AG04449 (cell line): ENCODE measurements at regions not wholly inside any gene's neighbourhood (a gene's known extent, or its start where the extent isn't known, plus 50 kb on each side); places are given as distances from the start of the nearest gene placed in this dataset.

Experiments
- CTCF ChIA-PET: fragments of 350-600 bp; formaldehyde crosslinking; extraction: SDS; loops from one replicate; lab custom pipeline; 2021; ENCODE audit warnings: antibody characterized with exemption; lab: Yijun Ruan, JAX
- POLR2A ChIA-PET: fragments of 400-600, 350-600 bp; formaldehyde crosslinking; extraction: SDS; loops from one replicate; lab custom pipeline; 2020; ENCODE audit warnings: antibody characterized with exemption, inconsistent platforms; lab: Yijun Ruan, JAX
- DNase-seq: peaks from one replicate; pipeline ENCODE4 v3.0.0-alpha.2; 2010; ENCODE audit warnings: low read depth, low spot score
- H3K4me3 ChIP-seq: 2 replicates; pipeline ENCODE4 v1.5.1; 2011; ENCODE audit warnings: low read depth, mild to moderate bottlenecking, control low read depth, low read length
- TF ChIP-seq, protein P1 (sequence below): IDR thresholded peaks from one replicate; pipeline ENCODE4 v1.5.1; 2011; ENCODE audit warnings: mild to moderate bottlenecking, moderate library complexity, low read length, control low read depth, inconsistent platforms; ENCODE audit not compliant: insufficient read depth; ENCODE audit errors: missing control alignments

DNA sequence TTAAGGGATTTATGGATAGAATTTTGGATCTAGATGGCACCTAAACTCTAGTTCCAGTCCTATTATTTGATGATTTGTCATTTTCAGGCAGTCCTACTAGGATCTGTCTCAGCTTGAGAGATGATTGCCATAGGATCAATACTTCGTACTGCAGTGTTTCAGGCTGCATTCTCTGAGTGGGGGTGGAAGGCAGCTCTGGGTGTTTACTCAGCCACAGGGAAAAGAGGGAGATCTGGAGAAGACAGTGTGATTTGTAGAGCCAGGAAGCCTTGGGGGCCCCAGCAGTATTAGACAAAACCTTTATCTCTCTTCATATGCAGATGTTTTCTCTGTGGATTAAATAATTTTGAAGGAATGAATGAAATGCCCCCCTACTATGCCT lies 188.4 kb upstream of the SYNPR start:
- DNase-seq = no peak
- POLR2A ChIA-PET = no interaction called here
- TF ChIP-seq, protein P1, sequence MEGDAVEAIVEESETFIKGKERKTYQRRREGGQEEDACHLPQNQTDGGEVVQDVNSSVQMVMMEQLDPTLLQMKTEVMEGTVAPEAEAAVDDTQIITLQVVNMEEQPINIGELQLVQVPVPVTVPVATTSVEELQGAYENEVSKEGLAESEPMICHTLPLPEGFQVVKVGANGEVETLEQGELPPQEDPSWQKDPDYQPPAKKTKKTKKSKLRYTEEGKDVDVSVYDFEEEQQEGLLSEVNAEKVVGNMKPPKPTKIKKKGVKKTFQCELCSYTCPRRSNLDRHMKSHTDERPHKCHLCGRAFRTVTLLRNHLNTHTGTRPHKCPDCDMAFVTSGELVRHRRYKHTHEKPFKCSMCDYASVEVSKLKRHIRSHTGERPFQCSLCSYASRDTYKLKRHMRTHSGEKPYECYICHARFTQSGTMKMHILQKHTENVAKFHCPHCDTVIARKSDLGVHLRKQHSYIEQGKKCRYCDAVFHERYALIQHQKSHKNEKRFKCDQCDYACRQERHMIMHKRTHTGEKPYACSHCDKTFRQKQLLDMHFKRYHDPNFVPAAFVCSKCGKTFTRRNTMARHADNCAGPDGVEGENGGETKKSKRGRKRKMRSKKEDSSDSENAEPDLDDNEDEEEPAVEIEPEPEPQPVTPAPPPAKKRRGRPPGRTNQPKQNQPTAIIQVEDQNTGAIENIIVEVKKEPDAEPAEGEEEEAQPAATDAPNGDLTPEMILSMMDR = no peak
- H3K4me3 ChIP-seq = no peak overlapping the region
- CTCF ChIA-PET = no interaction called here

DNA sequence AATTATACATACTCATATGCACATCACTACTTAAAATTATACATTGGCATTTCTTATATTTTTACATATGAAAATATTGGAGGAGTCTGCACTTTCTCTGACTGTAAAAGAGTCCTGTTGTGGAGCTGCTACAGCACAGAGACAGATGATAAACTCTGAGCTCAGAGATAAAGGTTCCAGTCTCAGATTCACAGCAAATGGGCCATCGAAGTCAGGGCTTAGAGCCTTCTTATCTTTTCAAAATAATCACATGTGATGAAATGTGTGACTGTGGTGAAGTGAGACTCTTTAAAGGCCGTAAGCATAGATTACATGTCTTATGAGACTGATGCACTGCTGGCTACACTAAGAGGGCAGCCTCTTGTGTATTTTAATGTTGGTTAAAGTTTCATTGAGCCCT lies 187.5 kb upstream of the SYNPR start:
- POLR2A ChIA-PET = no interaction called here
- CTCF ChIA-PET = interaction anchor here (1.0 kb wide), 1 partner anchor 21 kb away, joined by 3 read pairs; no protein-coding TSS in a partner anchor
- DNase-seq = no peak
- H3K4me3 ChIP-seq = no peak overlapping the region
- TF ChIP-seq, protein P1 = no peak

DNA sequence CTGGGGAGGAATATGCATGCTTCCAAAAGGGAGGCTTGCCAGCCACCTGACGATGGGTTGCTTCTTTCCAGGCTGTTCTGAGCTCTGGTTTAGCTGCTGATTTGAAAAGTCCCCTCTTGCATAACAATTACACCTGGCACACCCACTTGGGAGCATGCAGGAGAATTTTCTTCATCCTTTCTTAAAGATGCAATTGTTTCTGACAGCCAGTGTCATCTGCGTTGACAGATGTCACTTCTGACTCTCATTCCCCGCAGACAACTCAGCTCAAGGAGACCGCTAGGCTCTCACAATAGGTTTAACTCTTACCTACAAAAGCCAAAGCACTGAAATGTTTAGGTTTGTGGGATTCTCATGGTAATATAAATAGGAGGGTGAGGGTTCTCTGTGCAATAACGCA lies 185.6 kb upstream of the SYNPR start:
- H3K4me3 ChIP-seq = no peak overlapping the region
- POLR2A ChIA-PET = no interaction called here
- DNase-seq = no peak
- CTCF ChIA-PET = no interaction called here
- TF ChIP-seq, protein P1 = no peak

DNA sequence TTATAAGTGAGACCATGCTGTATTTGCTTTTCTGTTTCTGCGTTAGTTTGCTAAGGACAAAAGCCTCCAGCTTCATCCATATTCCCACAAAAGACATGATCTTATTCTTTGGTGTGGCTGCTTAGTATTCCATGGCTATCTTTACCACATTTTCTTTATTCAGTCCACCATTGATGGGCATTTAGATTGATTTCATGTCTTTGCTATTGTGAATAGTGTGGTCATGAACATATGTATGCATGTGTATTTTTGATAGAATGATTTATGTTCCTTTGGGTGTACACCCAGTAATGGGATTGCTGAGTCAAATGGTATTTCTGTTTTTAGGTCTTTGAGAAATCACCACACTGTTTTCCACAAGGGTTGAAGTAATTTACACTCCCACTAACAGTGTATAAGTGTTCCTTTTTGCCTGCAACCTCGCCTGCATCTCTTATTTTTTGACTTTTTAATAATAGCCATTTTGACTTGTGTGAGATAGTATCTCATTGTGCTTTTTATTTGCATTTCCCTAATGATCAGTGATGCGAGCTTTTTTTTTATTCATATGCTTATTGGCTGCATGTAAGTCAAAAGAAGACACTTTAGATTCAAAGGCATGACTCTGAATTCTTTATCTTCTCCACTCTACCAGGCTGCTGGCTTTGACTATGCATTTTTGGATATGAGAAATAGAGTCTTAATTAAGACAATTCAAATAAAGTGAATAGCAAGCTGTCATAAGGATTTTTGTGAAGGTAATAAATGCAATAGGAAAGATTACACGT lies 183.3 kb upstream of the SYNPR start:
- H3K4me3 ChIP-seq = no peak overlapping the region
- CTCF ChIA-PET = no interaction called here
- TF ChIP-seq, protein P1 = no peak
- POLR2A ChIA-PET = no interaction called here
- DNase-seq = no peak

DNA sequence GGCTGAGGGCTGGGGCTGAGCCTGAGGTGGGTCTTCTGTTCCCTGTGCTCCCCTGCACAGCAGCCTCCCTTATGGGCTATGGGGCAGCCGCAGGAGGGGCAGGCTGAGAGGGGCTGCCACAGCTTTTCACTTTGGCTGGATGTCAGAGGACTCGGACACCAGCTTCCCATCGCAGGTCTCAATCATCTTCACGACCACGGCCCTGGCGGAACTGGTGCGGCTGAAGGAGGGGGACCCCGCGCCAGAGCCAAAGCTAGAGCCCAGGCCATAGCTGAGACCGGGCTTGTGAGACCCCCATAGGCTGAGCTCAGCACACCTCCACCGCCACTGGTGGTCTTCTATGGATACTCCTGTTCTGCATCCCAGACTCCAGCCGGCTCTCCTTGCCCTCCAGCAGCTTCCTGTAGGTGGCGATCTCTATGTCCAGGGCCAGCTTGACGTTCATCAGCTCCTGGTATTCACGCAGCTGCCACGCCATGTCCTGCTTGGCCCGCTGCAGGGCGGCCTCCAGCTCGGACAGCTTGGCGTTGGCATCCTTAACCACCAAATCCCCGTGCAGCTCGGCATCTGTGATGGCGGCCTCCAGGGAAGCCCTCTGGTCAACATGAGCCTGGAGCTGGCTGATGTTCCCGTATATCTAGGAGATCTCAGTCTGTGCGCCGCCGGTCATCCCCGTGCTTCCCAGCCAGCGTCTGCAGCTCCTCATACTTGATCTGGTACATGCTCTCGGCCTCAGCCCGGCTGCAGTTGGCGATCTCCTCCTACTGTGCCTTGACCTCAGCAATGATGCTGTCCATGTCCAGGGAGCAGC lies 181.7 kb upstream of the SYNPR start:
- DNase-seq = no peak
- H3K4me3 ChIP-seq = no peak overlapping the region
- ChIA-PET CTCF (no interaction called here), POLR2A (no interaction called here)
- TF ChIP-seq, protein P1 = no peak

DNA sequence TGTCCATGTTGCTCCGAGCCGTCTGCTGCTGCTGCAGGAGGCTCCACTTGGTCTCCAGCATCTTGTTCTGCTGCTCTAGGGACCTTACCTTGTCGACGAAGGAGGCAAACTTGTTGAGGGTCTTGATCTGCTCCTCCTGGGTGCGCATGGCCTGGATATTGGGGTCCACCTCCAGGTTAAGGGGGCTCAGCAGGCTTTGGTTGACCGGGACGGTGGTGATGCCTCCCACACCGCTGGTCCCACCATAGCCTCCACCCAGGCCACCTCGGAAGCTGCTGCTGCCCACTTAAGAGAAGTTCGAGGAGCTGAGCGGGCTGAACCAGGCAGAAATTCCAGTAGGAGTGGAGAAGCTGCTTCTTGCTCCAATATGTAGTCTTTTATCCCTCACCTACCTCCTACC lies 180.7 kb upstream of the SYNPR start:
- POLR2A ChIA-PET = no interaction called here

More for the DNA sequence above, 180.7 kb upstream of the SYNPR start:
- no peak overlapping the region for H3K4me3 ChIP-seq
- CTCF ChIA-PET = no interaction called here
- no peak for DNase-seq
- TF ChIP-seq, protein P1 = no peak
